Muscle layer of colon (tissue), 2 donors: ENCODE measurements at regions not wholly inside any gene's neighbourhood (a gene's known extent, or its start where the extent isn't known, plus 50 kb on each side); places are given as distances from the start of the nearest gene placed in this dataset.

Source experiments
- H3K27ac ChIP-seq: one replicate; pipeline ENCODE4 v1.7.0; 2013; ENCODE audit warnings: low read depth, mild to moderate bottlenecking, low read length, moderate library complexity
- H3K27me3 ChIP-seq, 2 donors: one replicate each; pipeline ENCODE4 v1.7.0; 2013; ENCODE audit warnings: low read length in 2 of 2, mild to moderate bottlenecking in 2 of 2; ENCODE audit not compliant: insufficient read depth in 2 of 2, control insufficient read depth in 1 of 2
- H3K36me3 ChIP-seq: one replicate; pipeline ENCODE4 v1.7.0; 2013; ENCODE audit warnings: mild to moderate bottlenecking, low read length; ENCODE audit not compliant: insufficient read depth
- H3K4me1 ChIP-seq: one replicate; pipeline ENCODE4 v1.7.0; 2013; ENCODE audit warnings: mild to moderate bottlenecking, low read length; ENCODE audit not compliant: insufficient read depth
- H3K4me3 ChIP-seq, 2 donors: one replicate each; pipeline ENCODE4 v1.7.0; 2013; ENCODE audit warnings: low read length in 2 of 2, low read depth in 1 of 2, mild to moderate bottlenecking in 1 of 2, moderate library complexity in 1 of 2
- H3K9ac ChIP-seq: one replicate; pipeline ENCODE4 v1.7.0; 2013; ENCODE audit warnings: low read length
- H3K9me3 ChIP-seq: one replicate; pipeline ENCODE4 v1.7.0; 2013; ENCODE audit warnings: mild to moderate bottlenecking, low read length
- donor health status: abdominal sarcoma.
- donor health status: Adenocarcinoma of cecum.

GRCh38 chr3:145620002-145620401 is 541.0 kb downstream of the PLOD2 start:
- H3K27ac ChIP-seq, result no peak overlapping the region
- no peak overlapping the region for H3K4me3 ChIP-seq
- H3K9me3 ChIP-seq, result no peaks in the 10 kb centered on the region
- no peaks in the 10 kb centered on the region for H3K4me1 ChIP-seq
- no peak overlapping the region for H3K9ac ChIP-seq
- H3K36me3 ChIP-seq, result no peaks in the 10 kb centered on the region
- no peaks in the 10 kb centered on the region for H3K27me3 ChIP-seq

DNA sequence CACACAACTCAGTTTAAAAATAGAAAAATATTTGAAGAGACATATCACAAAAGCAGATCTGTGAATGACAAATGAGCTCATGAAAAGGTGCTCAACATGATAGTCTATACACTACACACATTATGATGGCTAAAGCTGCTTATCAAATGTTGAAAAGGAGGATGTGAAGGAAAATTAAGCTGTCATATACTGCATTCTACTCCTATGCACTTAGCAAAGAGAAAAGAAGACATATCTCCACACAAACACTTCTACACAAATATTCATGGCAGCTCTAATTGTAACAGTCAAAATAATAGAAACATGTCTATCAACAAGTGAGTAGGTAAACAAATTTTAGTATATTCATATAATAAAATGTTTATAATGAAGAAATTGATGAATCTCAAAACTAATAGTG is 540.5 kb downstream of the PLOD2 start:
- H3K9ac ChIP-seq, result no peak overlapping the region
- H3K9me3 ChIP-seq, result no peaks in the 10 kb centered on the region
- H3K36me3 ChIP-seq, result no peaks in the 10 kb centered on the region
- H3K27ac ChIP-seq, result no peak overlapping the region
- no peaks in the 10 kb centered on the region for H3K4me1 ChIP-seq
- no peaks in the 10 kb centered on the region for H3K27me3 ChIP-seq
- no peak overlapping the region for H3K4me3 ChIP-seq

DNA sequence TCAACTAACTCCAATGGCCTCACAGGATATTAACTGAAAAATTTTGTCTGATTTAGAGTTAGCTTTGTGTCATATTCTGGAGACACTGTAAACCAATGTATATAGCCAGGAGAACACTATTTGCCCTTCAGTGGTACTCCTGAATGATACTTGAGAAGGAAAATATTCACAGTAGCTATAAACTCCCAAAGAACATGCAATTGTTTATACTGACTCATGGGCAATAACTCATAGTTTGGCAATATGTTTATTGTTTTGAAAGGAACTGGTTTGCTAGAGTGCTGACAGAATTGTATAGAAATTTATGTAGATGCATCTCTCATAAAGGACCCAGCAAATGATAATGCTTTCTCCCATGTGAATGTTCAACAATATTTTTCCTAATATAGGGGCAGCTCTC is 537.6 kb downstream of the PLOD2 start:
- Histone ChIP-seq H3K27ac (no peak overlapping the region), H3K36me3 (no peaks in the 10 kb centered on the region), H3K9ac (no peak overlapping the region), H3K4me3 (no peak overlapping the region), H3K9me3 (no peaks in the 10 kb centered on the region), H3K4me1 (no peaks in the 10 kb centered on the region), H3K27me3 (no peaks in the 10 kb centered on the region)

GRCh38 chr3:145628211-145628610 is 532.8 kb downstream of the PLOD2 start:
- Histone ChIP-seq H3K36me3 (no peaks in the 10 kb centered on the region), H3K27ac (no peak overlapping the region), H3K4me1 (no peaks in the 10 kb centered on the region), H3K9me3 (no peaks in the 10 kb centered on the region), H3K4me3 (no peak overlapping the region), H3K9ac (no peak overlapping the region), H3K27me3 (no peaks in the 10 kb centered on the region)

DNA sequence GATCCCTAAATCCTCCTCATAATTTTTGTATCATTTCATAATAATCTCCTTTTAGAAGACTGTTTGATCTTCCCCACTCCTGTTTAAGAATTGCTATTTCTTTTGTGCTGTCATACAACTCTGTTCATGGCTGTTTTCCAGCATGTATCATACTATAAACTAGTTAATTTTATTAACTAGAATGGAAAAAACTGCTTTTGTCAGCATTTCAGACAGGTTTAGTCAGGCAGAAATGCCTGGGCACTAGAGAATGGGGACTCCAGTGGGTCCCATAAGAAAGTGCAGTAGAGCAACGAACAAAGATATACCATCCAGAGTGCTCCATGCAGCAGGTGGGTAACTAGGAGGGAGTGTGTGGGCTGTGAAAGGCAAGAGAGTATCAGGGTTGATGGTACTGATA is 523.9 kb downstream of the PLOD2 start:
- Histone ChIP-seq H3K9me3 (no peaks in the 10 kb centered on the region), H3K9ac (no peak overlapping the region)

DNA sequence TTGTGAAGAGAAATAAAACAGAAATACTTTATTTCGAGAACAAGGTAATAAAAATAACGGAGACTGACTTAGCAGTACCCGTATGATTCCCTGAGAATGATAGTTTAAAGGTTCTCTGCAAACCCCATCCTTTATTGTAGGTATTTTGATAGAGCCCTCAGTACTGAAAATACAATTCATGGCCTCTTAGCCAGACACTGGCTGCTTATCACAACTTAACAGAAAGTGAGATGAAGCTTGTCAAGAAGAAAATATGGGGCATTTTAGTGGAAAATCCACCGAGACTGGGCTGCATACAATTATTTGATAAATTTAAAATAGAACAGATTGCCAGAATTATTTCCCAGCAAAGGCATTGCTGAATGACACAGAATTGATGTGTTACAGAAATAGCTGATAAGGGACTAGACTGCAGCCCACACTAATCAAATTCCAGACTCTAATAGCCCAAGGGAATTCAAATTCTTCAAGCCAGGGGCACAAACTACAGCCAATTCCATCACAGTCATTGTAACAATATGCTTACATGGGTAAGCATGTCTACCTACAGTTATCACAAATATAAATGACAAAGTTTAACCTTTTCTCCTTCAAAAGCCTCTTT is 521.9 kb downstream of the PLOD2 start:
- Histone ChIP-seq H3K36me3 (no peaks in the 10 kb centered on the region), H3K27ac (no peak overlapping the region), H3K9ac (no peak overlapping the region), H3K4me3 (no peak overlapping the region), H3K27me3 (no peaks in the 10 kb centered on the region), H3K9me3 (no peaks in the 10 kb centered on the region), H3K4me1 (no peaks in the 10 kb centered on the region)

More for the DNA sequence above, 523.9 kb downstream of the PLOD2 start:
- Histone ChIP-seq H3K27ac (no peak overlapping the region), H3K36me3 (no peaks in the 10 kb centered on the region), H3K27me3 (no peaks in the 10 kb centered on the region), H3K4me1 (no peaks in the 10 kb centered on the region), H3K4me3 (no peak overlapping the region)

GRCh38 chr3:145639875-145640274 is 521.1 kb downstream of the PLOD2 start:
- Histone ChIP-seq H3K4me3 (no peak overlapping the region), H3K27me3 (no peaks in the 10 kb centered on the region), H3K4me1 (no peaks in the 10 kb centered on the region), H3K36me3 (no peaks in the 10 kb centered on the region), H3K27ac (no peak overlapping the region), H3K9me3 (no peaks in the 10 kb centered on the region), H3K9ac (no peak overlapping the region)

DNA sequence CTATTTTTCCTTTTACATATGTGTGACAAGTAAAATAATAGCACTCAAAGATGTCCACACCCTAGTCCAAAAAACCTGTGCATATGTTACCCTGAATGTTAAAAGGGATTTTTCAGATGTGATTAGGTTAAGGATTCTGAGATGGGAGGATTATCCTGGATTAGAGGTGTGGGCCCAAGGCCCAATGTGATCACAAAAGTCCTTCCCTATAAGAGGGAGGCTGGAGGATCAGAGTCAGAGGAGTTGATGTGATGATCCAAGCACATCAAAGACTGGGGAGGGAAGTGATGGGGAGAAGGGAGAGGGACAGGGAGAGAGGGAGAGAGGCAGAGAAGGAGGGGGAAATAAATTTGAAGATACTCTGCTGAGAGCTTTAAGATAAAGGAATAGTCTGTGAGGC is 512.6 kb downstream of the PLOD2 start:
- H3K27me3 ChIP-seq, result no peaks in the 10 kb centered on the region
- H3K36me3 ChIP-seq, result no peaks in the 10 kb centered on the region
- no peak overlapping the region for H3K4me3 ChIP-seq
- no peaks in the 10 kb centered on the region for H3K4me1 ChIP-seq
- no peaks in the 10 kb centered on the region for H3K9me3 ChIP-seq
- H3K27ac ChIP-seq, result no peak overlapping the region
- no peak overlapping the region for H3K9ac ChIP-seq

GRCh38 chr3:145649368-145649887 is 511.6 kb downstream of the PLOD2 start:
- no peaks in the 10 kb centered on the region for H3K4me1 ChIP-seq
- H3K9me3 ChIP-seq, result no peaks in the 10 kb centered on the region
- H3K9ac ChIP-seq, result no peak overlapping the region
- no peaks in the 10 kb centered on the region for H3K36me3 ChIP-seq
- H3K4me3 ChIP-seq, result no peak overlapping the region
- H3K27me3 ChIP-seq, result no peaks in the 10 kb centered on the region
- H3K27ac ChIP-seq, result no peak overlapping the region

GRCh38 chr3:145650170-145650569 is 510.8 kb downstream of the PLOD2 start:
- no peaks in the 10 kb centered on the region for H3K36me3 ChIP-seq
- no peak overlapping the region for H3K4me3 ChIP-seq

GRCh38 chr3:145671121-145671520 is 489.9 kb downstream of the PLOD2 start:
- Histone ChIP-seq H3K9ac (no peak overlapping the region), H3K4me1 (no peaks in the 10 kb centered on the region), H3K27ac (no peak overlapping the region), H3K27me3 (no peaks in the 10 kb centered on the region), H3K4me3 (no peak overlapping the region), H3K36me3 (no peaks in the 10 kb centered on the region), H3K9me3 (no peaks in the 10 kb centered on the region)

More at GRCh38 chr3:145650170-145650569, 510.8 kb downstream of the PLOD2 start:
- Histone ChIP-seq H3K27ac (no peak overlapping the region), H3K9ac (no peak overlapping the region), H3K4me1 (no peaks in the 10 kb centered on the region), H3K27me3 (no peaks in the 10 kb centered on the region), H3K9me3 (no peaks in the 10 kb centered on the region)

GRCh38 chr3:145673838-145674237 is 487.1 kb downstream of the PLOD2 start:
- Histone ChIP-seq H3K27ac (no peak overlapping the region), H3K36me3 (no peaks in the 10 kb centered on the region), H3K9ac (no peak overlapping the region), H3K27me3 (no peaks in the 10 kb centered on the region), H3K9me3 (no peaks in the 10 kb centered on the region), H3K4me1 (no peaks in the 10 kb centered on the region), H3K4me3 (no peak overlapping the region)
